ENCODE measurements at regions not wholly inside any gene's neighbourhood (a gene's known extent, or its start where the extent isn't known, plus 50 kb on each side); places are given as distances from the start of the nearest gene placed in this dataset.
"Not testable (repeated sequence)": the region's sequence is repeated elsewhere in the genome, so short reads cannot be mapped to it uniquely, and the experiment has no call there.

DNA sequence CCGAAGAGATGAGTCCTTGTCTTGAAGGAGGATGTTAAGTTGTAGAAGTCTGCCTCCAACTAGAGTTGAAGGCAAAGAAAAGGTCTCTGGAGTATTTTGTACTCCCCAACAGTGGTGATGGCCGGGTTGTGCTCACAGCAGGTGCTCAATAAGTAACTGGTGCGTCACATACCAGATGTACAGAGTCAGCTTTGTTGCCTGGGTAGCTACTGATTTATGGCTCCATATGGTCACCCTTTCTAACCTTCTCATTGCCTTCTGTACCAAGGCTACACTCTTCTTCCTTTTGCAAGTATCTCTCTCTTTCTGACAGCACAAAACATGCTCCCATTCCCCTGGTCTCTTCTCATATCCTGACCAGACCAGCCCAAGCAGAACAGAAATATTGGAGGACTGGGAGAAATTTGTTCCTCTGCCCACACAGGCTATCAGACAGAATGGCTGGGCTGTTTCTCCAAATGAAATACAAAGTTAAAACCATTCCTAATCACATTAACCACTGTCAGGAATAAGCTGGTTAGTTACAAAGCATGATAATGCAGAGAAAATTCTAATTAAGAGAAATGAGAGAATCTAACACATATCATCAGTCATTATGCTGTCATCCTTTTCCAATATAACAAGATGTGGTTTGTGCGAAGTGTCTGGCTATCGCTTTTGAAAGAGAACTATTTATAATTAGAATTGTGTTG is 150.1 kb upstream of the LRRN1 start:
- no peak for TF ChIP-seq CTCF (IDR thresholded peaks at IDR 0.05)
- Histone ChIP-seq H3K9me3 (no peaks in the 10 kb centered on the region), H3K27me3 (no peaks in the 10 kb centered on the region), H3K4me1 (no peaks in the 10 kb centered on the region), H3K36me3 (no peaks in the 10 kb centered on the region), H3K27ac (no peak overlapping the region), H3K4me3 (no peak overlapping the region)
- no peak for DNase-seq (ENCODE audit: low spot score in 2 of 2)
- intact Hi-C loops (cut with DNase I): no loop called here

- Histone ChIP-seq H3K9me3 (no peaks in the 10 kb centered on the region), H3K4me1 (no peaks in the 10 kb centered on the region), H3K27me3 (no peaks in the 10 kb centered on the region), H3K27ac (no peak overlapping the region), H3K4me3 (no peak overlapping the region), H3K36me3 (no peaks in the 10 kb centered on the region)
- intact Hi-C loops (cut with DNase I): no loop called here
- no peak for DNase-seq (ENCODE audit: low spot score in 2 of 2)
- TF ChIP-seq CTCF (IDR thresholded peaks at IDR 0.05): no peak
Measured at GRCh38 chr3:3646934-3647333, 152.3 kb upstream of the LRRN1 start.

- H3K27ac ChIP-seq; H3K27me3 ChIP-seq; H3K4me3 ChIP-seq; H3K9me3 ChIP-seq; DNase-seq (ENCODE audit: low spot score in 2 of 2); intact Hi-C loops (cut with DNase I); H3K4me1 ChIP-seq; H3K36me3 ChIP-seq: not testable (repeated sequence)
Measured at GRCh38 chr3:3646103-3646844, 153.0 kb upstream of the LRRN1 start.

DNA sequence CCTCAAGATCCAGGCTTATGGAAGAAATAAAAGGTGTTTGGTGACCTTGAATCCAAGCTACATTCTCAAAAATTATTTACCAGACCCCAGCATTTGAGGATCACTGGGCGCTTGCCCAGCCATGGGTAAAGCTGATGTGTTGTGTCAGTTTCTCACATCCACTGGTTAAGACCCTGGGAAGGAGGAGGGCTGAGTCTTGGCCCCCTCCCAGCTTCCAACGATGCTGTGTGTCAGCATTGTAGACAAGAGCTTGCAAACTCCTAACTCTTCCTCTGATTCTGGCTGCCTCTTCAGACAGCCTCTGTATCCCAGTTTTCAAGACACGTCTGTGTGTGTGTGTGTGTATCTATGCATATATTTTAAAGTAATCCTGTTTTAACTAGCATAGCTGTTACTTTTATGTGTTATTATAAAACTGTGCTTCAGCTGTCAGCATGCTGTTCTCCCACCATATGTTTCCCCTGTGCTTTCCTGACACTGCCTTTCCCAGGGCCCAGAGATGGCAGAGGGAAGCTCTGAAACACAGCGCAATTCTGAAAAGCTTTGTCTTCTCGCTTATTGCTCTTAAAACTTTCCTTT is 157.3 kb upstream of the LRRN1 start:
- no peak for DNase-seq (ENCODE audit: low spot score in 2 of 2)
- intact Hi-C loops (cut with DNase I): no loop called here

GRCh38 chr3:3639078-3639477 is 160.2 kb upstream of the LRRN1 start:
- H3K27ac ChIP-seq: no peak overlapping the region
- H3K9me3 ChIP-seq: no peaks in the 10 kb centered on the region
- H3K27me3 ChIP-seq: no peaks in the 10 kb centered on the region
- no peak for TF ChIP-seq CTCF (IDR thresholded peaks at IDR 0.05)
- no peaks in the 10 kb centered on the region for H3K4me1 ChIP-seq
- H3K36me3 ChIP-seq: no peaks in the 10 kb centered on the region
- DNase-seq (ENCODE audit: low spot score in 2 of 2): no peak
- intact Hi-C loops (cut with DNase I): no loop called here
- H3K4me3 ChIP-seq: no peak overlapping the region

More for the DNA sequence above, 157.3 kb upstream of the LRRN1 start:
- Histone ChIP-seq H3K27ac (no peak overlapping the region), H3K27me3 (no peaks in the 10 kb centered on the region), H3K4me1 (no peaks in the 10 kb centered on the region), H3K4me3 (no peak overlapping the region), H3K9me3 (no peaks in the 10 kb centered on the region), H3K36me3 (no peaks in the 10 kb centered on the region)
- TF ChIP-seq CTCF (IDR thresholded peaks at IDR 0.05): no peak

DNA sequence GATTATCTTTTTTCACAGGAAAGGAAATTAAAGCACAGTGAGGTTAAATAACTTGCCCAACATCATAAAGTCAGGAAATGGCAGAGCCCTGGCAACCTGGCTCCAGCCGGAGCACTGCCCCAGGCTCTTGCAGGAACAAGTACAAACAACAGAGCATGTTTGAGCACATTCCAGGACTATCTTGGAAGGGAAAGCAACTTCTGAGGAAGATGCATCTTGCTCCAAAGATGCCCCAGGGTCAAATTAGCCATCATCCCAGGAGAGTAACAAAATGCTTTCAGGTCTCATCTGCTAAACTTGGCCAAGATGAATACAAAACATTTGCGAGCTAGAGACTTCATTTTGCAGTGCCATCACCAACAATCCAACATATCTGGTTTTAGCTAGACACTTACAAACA is 162.4 kb upstream of the LRRN1 start:
- Histone ChIP-seq H3K36me3 (no peaks in the 10 kb centered on the region), H3K4me1 (no peaks in the 10 kb centered on the region), H3K4me3 (no peak overlapping the region), H3K27ac (no peak overlapping the region), H3K9me3 (no peaks in the 10 kb centered on the region), H3K27me3 (no peaks in the 10 kb centered on the region)
- TF ChIP-seq CTCF (IDR thresholded peaks at IDR 0.05): no peak
- DNase-seq (ENCODE audit: low spot score in 2 of 2): no peak
- intact Hi-C loops (cut with DNase I): no loop called here
